ENCODE measurements at regions not wholly inside any gene's neighbourhood (a gene's known extent, or its start where the extent isn't known, plus 50 kb on each side); places are given as distances from the start of the nearest gene placed in this dataset.
A peak's percentile ranks its signal among the peaks of the same experiment; 100 is the strongest.

DNA sequence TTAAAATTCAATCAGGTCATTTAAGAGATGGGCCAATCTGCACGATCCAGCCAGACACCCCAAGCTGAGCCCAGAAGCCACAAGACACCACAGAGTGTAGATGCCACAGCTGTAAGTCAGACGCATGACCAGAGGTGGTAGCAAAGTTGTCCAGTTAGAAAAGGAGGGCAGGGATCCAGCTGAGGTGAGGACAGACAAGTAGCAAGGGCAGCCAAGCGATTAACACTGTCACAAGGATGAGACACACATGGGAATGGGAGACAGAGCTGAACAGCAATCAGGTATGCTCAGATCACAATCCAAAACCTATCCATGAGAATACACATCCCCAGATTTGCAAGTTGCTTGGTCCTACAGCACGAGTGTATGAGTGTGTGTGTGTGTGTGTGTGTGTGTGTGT lies 143.4 kb upstream of the STK17B start:
- no peak for DNase-seq (ENCODE audit: low read depth, low spot score)

DNA sequence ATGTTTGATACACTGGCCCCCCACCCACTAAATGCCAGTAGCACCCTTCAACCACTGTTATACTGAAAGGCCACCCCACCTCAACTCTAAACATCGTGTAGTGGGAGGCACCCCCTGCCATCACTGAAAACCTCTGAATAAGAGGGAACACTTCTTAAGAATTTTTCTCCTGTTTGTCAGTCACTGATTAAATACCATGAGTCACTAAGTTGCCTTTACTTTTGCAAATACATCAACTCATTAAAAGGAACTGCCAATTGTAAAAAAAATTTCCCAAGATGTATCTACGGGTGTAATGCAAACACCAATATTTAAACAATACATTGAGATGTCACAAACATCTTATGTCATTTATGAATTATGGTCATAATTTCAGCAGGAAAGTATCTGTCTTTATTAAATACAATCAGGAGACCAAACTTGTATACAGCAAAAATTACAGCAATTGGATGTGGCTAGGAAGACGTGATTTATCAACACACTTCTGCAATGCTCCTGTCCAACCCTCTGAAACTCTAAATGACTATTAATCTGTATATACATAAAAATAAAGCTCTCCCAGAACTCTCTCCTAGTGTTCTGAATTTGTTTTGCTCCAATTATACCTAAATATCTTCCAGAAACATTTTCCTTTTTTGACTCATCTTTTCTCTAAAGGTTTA lies 144.1 kb upstream of the STK17B start:
- no peak for DNase-seq (ENCODE audit: low read depth, low spot score)

DNA sequence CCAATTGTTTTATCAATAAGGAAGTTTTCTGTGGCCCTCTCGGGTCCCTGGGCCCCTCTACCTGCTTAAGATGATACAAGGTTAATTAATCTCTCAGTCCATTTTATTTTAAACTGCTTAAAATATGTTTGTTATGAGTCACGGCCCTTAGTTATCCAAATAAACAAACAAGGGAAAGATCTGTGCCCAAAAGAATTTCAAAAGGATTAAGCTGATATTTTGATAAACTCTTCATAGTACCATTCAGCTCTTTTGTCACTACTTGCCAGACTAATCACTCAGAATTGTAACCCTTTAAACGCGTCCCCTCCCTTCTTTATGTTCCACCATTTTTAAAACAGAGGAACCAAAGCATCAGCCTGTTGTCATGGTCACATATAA lies 144.7 kb upstream of the STK17B start:
- no peak for DNase-seq (ENCODE audit: low read depth, low spot score)

DNA sequence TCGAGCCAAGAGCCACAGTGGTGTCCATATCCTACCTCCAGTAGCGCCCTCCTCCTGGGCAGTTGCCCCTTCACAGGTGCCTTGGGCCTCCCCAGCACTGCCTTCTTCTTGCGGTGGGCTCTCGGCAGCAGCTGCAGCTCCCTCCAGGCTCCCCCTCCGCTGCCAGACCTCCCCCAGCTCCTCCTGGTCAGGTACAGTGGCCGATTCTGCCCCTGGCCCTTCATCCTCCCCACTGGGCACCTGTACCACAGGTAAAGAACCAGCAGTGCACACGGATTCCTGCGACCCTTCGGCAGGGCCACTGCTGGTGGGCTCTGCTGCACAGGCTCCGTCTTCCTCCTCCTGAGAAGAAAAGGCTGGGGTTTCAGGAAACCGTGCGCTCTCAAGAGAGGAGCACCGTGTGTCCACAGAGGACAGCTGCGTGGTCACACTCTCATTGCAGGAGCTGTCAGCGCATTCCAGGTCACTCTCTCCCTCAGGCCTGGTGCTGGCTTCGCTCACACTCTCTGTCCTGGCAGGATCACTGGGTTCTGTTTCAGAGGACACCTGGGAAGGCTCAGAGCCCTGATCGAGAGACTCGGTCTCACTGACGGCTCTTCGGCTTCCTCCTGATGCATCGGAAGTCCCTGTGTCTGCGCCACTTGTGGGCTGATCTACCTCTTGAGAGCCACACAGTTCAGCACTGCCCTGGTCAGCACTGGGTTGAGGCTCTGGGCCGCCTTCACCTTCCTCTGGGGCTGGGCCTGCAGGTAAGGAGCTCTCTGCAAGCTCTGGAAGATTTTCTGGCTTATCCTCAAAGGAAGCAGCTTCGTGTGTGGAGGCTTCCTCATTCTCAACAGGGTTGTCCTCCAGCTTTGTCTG lies 147.4 kb upstream of the STK17B start:
- no peak for DNase-seq (ENCODE audit: low read depth, low spot score)

DNA sequence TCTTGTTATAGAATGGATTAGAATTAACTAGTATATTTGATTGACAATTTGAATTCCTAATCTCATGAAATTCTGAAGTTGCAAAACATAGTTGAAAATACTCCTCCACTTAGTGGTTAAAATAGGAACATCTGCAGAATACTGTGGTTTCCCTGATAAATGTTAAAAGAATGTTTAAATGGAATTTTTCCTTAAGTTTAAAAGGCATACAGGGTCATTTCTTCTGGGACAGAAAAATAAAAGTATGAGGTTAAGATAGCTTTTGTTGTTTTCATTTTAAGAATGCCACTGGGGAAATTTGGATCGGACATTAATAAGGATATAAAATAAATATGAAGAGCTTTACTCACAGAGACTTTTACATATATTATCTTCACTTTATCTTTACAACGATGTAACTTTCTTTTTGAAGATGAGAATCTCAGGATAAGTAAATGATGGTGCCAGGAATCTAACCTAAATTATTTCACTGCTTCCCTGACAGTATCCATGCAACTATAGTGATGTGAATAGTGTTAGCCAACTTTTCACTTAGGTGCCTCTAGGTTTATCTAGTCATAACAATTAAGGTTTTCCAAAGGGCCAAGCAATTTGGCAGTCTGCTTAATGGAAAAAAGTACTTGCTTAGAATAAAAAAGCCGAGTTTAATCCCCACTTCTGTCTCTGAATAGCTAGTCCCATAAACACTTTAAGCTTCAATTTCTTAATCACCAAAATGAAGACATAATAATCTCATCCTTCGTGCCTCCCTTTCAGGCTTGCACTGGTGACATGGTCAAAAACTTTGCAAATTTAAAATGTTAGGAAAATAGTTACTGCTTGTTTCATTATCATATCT lies 151.8 kb upstream of the STK17B start:
- no peak for DNase-seq (ENCODE audit: low read depth, low spot score)

DNA sequence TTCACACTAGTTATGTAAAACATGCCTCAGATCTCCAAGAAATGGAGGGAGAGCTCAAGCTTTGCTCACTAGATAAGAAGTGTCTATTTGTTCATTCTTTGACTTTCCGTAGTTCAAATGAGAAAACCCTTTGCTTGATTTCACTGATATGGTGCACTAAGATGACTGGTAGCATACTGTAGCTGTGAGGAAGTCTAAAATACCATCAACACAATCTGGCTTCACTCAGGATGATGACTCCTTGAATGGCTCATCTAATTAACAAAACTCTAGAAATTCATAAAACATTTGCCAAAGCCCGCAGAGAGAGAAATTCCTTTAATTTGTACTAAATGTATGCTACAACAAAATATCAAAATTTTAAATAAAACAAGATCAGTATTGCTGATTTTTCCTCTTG lies 152.8 kb upstream of the STK17B start:
- no peak for DNase-seq (ENCODE audit: low read depth, low spot score)

DNA sequence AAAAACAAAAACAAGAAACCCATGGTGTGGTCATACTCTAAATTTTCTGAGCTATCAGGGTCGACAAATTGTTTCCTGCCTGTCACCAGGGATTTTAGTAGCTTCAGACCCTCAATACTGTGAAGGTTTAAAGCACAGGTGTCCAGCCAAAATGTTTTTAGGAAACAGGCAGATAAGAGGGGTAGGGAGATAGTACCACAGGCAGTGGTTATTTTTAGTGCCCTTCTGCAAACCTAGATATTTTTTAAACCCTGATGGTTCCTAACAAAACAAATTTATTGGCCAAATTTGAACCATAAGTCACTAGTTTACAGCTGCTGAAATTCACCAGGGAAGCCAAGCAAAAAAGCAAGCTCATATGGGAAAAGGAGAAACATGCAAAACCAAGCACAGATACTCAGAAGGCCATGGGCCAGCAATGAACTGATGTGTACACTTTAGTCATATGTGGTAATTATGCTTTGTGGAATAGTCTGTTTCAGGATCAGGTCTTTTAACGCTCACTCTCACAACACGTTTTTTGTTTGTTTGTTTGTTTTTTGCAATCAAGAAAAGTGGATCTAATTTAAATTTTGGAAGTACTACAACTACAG lies 156.8 kb upstream of the STK17B start:
- no peak for DNase-seq (ENCODE audit: low read depth, low spot score)

DNA sequence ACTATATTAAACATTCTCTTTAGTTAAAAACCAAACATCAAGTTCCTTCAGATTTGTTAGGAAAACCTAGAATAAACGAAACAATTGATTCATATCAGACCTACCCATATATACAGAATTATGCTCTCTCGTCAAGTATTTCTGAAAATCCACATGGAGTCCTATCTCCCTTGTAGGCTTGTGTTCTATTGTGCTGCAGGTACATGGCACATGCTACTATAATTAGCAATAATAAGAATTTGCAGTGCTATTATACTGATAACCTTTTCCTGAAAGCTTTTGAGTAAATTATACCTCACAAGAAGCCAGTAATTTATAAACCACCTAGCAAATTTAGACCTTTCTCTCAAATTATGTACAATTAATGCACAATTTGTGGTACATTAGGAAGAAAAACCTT lies 158.6 kb upstream of the STK17B start:
- no peak for DNase-seq (ENCODE audit: low read depth, low spot score)

DNA sequence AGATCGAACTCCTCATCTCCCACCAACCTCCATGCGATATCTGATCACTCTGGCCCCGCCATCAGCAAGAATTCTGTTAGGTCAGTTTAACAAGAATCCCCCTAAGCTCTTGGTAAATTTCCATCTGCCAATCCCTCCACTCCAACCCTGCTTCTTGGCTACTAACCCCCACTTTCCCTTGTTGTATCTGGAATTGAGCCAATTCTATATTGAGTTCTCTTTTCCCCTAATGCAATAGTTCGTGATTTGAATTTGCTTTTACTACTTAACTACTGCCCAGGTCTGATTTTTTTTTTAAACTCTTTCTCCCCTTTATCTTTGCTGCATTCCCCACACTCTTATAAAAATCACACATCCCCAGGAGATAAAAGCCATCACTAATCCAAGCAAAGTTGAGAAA lies 159.3 kb upstream of the STK17B start:
- DNase-seq (ENCODE audit: low read depth, low spot score): no peak

DNA sequence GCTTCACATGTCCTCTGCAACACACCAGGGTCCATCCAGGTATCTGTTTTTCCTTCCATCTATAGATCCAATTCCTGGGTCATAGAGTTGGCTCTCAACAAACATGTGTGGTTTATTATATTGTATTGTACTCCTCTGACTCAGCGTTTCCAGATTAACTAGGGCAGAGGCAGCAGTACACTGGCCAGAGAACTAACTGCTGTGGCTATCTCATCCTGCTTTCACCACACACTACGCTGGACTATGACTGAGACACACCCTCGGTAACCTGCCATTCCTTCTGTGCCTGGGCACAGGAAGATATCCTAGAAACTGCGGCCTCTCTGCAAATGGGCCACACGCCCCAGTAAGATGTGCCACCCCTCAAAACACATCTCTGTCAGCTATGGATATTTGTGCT lies 159.8 kb upstream of the STK17B start:
- DNase-seq (ENCODE audit: low read depth, low spot score): peak; percentile 65

DNA sequence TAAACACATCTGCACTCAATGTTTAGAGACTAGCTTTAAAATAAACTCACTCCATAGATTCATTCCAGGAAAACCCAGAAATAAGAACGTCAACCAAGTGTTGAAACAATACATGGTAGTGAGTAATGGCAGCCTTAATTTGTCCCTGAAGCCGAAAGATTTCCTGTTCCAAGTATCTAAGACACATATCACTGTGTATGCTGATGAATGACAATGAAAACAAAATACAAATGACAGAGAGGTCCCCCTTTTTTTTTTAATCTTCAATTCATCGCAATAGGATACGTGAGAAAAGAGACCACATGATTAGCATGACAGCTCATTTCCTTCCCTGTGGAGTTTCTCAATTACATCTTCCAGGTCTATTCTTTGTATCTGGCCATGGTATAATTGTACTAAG lies 160.5 kb upstream of the STK17B start:
- peak; percentile 29 for DNase-seq (ENCODE audit: low read depth, low spot score)

DNA sequence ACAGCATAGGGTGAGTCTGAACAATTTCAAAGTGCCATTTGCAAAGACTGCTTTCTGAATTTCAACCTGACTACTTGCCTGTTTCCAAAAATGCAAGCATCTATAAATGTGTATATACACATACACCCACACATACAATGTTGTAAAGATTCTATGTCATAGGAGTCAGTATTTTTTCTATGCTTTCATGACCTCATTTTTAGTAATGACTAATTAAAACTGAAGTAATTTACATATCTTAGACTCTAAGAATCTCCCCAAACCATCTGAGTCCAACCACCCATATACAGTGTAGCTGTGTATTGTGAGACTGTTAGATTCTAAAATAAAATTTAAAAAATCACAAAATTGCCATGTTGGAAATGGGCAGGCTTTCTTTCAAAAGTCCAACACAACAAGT lies 162.0 kb upstream of the STK17B start:
- no peak for DNase-seq (ENCODE audit: low read depth, low spot score)

DNA sequence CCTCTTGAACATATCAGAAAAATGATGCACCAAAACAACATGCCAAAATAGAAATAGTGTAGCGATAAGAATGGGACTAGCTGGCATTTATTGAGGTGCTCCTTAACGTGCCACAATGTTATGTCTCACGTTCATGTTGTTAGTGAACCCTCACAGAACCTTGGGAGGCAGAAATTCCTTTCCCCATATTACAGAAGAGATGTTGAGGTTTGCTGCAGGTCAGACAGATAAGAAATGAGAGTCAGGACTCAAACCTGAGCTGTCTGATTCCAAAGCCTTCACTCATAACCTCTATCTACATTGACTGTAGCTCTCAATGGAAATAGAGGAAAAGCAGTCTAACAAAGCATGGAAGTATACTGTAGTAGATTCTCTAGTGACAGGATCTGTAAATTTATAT lies 163.3 kb upstream of the STK17B start:
- DNase-seq (ENCODE audit: low read depth, low spot score): no peak

DNA sequence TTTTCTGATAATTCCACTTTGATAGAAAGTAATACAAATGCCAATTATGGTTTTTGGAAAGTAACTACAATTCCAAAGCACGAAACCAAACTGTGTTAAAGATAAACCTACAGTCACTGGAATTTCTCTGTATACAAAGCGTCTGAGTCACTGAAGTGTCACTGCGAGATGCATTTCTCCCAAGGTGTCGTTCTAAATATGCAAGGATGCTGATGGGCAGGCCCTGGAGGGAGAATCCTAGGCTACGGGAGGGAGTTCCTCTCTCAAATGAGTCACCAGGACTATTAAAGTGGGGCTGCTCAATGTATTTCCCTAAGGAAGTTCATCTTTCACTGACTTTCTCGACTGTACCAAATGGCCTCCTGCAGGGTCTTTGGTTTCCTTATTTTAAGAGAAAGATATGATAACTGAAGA lies 163.8 kb upstream of the STK17B start:
- DNase-seq (ENCODE audit: low read depth, low spot score): no peak

DNA sequence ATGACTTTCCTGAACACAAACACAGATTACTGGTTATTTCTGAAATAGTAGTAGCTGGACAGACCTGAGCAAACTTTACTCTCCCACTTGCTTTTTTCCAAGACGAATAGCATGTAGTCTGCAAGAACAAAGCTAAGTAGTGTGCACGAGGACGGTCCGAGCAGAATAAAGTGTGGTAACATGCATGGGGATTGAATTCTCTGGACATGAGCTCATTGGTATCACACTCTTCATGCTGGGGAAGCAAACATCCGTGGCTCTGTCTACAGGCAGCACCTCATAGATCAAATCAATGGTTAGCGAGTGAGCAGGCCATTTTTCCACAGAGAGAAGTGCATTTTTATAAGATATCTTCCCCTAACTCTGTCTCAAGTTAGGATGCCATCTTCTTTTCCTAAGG lies 164.8 kb upstream of the STK17B start:
- no peak for DNase-seq (ENCODE audit: low read depth, low spot score)

DNA sequence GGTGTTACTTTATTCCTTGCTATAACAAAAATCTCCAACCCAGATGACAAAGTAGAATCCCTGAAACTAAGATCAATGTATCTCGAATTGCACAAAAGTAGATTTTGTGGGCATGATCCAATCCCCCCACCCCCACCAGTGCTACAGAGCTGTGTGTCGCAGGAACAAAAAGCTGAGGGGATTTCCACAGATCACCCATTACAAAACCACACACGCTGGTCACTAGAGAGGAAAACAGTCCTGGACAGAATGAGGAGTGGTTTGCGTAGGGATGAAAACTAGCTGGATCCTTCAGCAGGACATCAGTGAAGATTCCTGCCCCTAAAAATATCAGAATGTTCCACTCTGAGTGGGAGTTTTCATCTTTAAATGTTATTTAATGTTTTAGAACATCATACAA lies 165.3 kb upstream of the STK17B start:
- DNase-seq (ENCODE audit: low read depth, low spot score): no peak

DNA sequence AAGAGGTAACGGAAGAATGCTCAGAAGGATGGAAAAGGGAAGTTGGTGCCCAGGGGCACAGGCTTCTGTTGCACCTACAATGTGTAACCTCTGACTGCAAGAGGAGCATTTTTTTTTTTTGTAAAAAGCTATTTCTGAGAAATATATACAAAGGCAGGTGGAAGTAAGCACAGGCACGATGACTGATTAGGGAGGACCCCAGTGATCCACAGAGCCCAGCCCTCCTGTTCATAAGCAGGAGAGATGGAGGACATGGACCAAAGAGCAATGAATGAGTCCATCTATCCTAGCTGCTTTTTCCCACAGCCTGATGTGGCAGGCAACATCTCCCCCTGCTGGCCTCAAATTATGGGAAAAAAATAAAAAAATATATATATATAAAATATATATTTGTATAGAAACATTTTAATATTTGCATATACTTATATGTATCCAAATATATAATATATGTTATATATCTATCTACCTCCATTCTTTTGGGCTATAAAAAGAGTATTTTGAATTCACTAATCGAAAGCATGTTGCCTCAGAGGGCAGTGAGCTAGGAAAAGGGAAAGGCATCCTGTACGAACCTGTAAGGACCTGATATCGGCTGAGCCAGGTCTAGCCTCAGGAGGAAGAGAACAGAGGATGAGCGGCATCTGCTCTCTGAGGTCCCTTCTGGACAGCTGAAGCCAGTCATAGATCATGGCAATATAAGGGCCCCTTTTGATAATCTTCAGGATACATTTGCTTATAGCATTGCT lies 166.0 kb upstream of the STK17B start:
- DNase-seq (ENCODE audit: low read depth, low spot score): no peak

DNA sequence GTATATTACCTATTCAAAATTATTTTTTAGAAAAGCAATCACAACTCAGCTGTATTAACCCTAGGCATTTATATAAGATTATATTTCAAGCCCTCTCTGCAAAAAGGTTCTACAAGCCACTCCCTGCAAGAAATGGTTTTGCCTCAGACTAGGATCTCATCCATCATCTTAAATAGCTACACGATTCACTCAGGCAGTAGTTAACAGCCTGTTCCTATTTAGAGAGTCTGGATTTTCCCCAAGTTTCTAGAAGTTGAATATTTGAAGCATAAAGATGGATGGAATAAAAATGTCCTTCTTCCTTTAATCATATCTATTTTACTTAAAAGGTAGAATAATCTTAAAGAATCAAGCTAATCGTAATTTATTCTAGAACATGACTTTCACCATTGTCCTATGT lies 167.1 kb upstream of the STK17B start:
- no peak for DNase-seq (ENCODE audit: low read depth, low spot score)

DNA sequence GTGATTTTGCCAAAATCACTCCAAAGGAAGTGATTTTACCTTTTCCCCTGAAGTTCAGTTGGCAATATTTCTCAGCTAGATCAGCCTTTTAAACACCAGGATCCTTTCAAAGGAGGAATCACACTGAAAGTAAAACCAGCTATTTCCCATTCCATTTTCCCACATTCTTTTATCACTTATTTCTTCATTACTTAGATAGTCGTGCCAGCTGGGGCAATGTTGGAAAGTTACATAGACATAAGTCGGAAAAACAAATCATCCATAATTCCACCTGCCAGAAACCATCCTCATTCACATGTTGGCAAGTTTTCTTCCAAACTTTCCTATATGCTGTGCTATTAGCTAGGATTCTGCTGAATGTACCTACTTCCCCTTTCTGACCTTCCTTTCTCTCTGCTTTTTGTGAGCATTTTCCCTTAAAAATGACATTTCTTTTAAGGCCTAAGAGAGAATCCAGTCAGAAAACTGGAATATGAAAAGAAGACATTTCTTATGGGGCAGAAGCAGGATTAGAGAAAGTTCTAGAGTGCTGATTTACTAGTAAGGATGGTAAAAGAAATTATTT lies 170.0 kb upstream of the STK17B start:
- DNase-seq (ENCODE audit: low read depth, low spot score): no peak

DNA sequence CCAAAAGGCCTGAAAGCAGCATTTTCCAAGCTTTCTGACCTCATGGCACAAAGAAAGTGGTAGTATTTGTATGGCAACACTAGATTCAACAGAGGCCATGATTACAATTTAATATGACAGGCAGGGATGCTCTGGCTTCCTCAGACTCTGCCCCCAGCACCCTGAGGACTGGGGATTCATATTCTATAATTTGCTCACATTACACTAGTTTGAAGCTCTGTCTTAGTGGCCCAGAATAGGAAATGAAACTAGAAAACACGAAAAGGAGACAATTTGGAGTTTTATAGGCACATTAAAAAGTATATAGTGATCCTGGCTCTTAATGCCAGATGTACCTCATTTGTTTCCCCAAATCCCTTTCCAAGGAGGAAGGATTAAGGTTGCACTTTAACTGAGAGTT lies 173.0 kb upstream of the STK17B start:
- no peak for DNase-seq (ENCODE audit: low read depth, low spot score)

DNA sequence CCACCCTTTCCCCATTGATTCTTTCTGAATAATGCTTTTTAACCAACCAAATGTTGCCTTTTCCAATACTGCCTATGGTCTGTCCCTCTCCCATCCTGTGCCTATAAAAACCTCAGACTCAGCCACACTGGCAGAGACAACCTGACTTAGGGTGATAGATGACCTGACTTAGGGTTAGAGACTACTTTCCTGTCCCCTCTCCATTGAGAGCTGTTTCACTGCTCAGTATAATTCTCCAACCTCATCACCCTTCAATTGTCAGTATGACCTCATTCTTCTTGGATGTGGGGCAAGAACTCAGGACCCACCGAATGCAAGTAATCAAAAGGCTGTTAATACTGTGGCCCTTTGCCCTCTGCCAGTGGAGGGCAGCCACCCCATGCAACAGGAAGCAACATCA lies 182.3 kb upstream of the STK17B start:
- no peak for DNase-seq (ENCODE audit: low read depth, low spot score)

Measured in pulmonary artery endothelial cell (primary cell).